NCI-H226 (cell line): ENCODE measurements at regions not wholly inside any gene's neighbourhood (a gene's known extent, or its start where the extent isn't known, plus 50 kb on each side); places are given as distances from the start of the nearest gene placed in this dataset.

Source experiments
- DNase-seq: peaks from one replicate; pipeline ENCODE4 v3.0.0-alpha.2; 2015

DNA sequence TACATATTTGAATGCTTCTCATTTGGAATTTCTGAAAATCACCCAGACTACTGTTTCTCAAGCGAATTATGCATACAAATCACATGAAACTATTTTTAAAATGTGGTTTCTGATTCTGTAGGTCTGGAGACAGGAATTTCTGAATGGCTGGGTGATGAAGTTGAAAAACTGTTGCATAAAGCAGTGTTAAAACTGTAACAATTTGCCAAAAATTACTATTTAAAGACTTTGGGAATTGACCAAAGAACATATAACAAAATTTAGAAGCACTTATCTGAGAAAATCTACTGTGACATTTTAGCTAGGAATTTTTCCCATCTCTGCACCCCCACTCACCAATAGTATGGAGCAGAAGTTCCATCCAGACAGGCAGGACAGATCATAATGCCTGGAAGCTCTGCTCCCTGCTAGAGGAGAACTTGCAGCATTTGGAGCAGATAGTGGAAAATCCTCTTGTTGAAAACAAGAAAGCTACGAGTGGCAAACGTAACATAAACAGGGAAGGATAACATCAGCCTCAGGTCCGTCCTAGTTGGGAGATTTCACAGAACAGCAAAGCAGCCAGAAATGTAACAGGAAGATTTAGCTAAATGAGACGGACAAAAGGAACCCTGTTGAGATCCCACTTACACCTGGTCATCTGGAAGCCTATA, 132.3 kb upstream of the MCTP2 start:
- no peak for DNase-seq

DNA sequence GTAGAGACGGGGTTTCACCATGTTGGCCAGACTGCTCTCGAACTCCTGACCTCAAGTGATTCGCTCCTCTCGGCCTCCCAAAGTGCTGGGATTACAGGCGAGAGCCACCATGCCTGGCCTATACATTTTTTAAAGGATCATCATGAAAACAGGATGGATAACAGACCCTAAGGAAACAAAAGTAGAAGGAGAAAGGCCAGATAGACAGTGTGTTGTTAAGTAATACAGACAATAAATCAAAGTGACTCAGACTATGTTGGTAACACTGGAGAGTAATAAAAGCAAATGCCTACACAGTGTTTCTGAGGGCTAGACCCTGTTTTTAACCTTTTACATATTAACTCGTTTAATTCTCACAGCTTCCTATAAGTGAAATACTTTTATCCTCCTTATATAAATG, 133.8 kb upstream of the MCTP2 start:
- DNase-seq = no peak

DNA sequence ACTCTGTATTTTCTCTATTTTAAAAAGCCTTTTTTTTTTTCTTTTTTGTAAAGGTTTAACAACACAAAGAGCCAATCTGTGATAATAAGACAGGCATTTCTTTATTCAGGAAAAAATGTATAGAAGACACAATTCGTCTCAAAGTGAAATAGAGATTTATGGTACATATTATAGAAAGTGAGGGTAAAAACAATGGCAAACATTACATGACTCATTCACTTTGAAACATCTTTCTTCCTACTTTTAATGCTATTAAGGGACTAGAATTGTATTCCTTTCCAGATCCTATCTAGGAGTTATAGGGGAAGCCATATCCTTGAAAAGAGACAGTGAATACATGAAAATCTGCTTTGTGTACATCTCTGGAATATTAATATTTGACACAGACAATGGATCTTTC, 137.1 kb upstream of the MCTP2 start:
- DNase-seq = no peak

DNA sequence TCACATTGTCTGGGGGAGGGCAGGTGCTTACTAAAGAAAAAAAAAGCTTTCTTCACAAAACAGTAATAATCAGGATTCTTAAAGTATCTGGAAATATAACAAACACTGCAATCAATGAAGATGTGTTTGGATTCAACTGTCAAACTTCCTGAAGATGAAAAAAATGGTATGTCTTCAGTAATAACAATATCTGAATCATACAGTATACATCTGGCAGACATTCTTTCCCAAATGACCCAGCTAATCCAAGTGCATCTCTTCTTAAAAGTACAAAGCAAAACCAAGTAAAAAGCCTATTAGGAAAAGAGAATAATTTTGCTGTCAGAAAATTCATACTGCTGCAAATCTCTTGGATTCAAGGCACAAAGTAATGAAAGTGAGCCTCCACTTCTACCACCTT, 145.0 kb upstream of the MCTP2 start:
- no peak for DNase-seq

DNA sequence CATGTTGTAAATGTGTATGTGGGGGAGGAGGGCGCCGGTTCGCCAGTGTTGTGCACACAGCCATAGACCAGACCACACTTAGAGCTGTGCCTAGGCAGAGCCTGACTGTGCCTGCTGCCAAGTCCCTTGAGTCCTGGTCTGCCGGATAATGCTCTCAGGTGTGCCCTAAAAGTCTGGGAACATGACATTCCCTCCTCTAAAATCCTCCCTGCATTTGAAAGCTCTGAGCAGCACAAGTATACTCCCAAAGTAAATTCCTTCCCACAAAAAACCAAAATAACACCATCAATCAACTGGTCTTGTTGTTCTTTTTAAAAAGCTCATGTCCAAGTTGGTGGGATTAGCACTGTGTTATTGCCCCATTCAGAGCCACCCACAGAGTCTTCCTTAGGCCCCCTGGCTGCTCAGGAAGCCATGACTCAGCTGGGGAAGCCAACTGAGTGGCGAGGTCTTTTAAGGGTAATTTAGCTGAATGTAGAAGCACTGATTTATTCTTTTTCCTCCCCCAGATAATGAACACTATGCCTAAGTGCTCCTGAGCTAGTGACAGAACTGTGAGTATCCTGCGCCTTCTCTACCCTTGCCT, 147.8 kb upstream of the MCTP2 start:
- no peak for DNase-seq

DNA sequence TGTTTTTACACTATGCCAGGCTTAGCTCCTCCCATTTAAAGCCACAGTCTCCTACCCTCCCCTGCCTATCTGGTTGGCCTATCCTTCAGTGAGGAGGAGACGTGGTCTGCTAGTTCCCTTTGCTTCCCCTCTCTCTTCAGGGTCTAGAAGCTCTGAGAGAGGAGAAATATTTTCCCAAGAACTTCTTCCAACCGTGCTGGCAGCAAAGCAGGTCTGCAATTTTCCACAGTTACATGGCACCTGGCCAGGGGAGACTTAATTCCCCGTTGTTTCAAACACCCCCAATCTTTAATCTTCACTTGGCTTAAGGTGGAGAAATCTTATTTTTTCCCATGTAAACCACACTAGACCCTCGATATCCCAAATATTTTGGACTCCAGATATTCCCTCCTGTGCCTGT, 149.5 kb upstream of the MCTP2 start:
- DNase-seq = no peak

DNA sequence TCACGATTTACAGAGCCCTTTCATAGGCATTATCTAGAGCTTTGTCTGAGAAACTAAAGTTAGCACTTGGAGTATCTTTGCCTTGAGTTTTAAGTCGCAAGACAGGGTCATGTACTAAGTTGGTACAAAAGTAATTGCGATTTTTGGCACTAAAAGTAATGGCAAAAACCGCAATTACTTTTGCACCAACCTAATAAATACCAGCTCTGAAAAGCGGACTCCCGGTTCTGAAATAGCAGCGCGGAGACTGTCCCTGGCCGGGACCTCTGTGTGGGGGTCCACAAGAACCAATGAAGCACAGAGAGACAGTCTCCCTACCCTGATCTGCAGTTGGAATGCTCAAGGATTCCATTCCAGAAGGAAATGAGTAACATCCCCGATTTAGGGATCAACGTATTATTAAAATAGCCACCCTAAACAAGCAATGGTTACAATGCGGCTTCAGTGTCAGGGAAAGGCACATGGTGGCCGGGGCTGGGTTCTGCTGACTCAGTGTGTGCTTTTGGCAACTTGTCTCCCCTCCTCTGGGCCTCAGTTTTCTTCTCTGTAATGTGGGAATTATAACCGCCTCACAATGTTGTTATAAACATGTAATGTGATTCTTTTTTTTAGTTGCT, 150.3 kb upstream of the MCTP2 start:
- DNase-seq = no peak

DNA sequence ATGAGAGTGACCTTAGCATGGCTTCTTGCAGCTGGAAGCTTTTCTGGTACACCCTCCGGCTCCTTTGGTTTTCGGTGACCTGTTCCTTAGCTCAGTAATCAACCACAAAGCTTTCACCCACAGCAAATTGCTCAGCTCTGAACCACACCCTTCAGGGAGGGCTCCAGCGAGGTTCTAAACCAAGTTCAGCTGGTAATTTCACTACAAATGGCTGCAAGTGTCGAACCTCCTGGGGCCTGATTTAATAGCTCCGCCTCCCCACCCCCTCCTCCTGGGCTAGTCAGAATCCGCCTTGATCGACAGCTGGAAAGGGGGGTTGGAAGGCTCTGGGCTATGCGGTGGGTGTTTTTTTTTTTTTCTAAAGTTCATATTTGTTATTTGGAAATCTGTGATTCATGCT, 150.9 kb upstream of the MCTP2 start:
- no peak for DNase-seq

DNA sequence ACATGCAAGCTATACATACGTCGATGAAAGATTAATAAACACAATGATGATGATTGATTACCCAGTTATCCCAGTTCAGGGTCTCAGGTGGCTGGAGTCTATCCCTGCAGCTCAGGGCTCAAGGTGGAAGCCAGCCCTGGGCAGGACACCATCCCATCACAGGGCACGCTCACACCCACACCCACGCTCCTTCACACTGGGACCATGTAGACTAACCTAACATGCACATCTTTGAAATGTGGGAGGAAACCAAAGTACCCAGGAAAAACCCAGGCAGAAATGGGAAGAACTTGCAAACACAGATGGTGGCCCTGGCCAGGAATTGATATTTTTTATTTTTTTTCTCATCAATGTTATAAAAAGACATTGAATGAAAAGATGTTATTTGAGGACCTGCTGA, 151.4 kb upstream of the MCTP2 start:
- DNase-seq = no peak

DNA sequence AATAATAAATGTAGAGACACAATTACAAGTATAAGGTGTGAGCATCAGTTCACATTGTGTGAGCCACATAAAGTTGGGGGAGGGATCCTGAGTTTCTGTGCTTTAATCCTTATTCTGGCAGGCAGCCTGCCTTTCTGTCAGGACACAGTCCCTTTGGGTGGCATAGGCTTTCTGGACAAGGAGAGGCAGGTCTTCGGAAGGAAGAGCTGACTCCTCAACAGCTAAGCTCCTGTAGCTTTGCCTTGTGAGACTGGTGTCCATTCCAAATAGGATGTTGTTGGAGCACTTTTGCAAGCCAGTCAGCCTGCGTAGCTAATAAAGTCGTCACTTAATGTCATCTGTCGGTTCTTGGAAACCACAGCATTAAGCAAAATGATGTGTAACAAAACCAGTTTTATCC, 151.9 kb upstream of the MCTP2 start:
- DNase-seq = no peak

DNA sequence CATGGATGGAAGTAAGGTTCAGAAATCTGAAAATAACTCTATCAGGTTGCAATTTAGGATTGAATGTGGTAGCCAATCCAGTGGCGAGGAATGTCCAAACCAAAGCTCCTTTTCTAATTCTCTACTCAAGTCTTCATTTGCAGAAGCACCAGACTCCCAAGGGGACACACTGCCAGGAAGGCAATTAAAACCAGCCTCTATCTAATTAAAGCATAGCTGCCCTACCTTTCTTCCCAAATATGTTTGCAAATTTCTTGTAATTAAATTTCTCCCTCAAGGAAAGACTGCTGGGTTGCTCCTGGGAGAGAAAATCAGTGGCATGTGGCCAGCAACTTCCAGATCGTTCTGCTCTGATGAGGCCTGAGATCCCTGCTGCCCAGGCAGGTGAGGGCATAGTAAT, 153.4 kb upstream of the MCTP2 start:
- no peak for DNase-seq

DNA sequence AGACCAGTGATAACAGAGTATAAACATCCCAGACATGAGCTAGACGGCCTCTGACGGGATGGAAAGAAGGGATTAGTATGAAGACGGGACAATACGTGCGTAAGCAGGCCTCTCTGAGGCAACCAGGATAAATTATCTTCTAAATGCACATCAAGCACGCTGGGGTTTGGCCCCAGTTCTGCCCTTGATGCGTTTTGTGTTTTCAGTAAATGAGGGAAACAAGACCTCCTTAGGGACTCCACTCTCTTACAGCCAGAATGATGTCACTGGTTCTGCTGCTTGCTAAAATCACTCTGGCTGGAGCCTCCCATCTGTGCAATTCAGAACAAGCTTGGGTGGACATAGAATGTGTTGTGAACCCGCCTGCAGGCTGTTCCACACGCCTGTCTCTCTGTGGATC, 156.0 kb upstream of the MCTP2 start:
- DNase-seq = no peak

DNA sequence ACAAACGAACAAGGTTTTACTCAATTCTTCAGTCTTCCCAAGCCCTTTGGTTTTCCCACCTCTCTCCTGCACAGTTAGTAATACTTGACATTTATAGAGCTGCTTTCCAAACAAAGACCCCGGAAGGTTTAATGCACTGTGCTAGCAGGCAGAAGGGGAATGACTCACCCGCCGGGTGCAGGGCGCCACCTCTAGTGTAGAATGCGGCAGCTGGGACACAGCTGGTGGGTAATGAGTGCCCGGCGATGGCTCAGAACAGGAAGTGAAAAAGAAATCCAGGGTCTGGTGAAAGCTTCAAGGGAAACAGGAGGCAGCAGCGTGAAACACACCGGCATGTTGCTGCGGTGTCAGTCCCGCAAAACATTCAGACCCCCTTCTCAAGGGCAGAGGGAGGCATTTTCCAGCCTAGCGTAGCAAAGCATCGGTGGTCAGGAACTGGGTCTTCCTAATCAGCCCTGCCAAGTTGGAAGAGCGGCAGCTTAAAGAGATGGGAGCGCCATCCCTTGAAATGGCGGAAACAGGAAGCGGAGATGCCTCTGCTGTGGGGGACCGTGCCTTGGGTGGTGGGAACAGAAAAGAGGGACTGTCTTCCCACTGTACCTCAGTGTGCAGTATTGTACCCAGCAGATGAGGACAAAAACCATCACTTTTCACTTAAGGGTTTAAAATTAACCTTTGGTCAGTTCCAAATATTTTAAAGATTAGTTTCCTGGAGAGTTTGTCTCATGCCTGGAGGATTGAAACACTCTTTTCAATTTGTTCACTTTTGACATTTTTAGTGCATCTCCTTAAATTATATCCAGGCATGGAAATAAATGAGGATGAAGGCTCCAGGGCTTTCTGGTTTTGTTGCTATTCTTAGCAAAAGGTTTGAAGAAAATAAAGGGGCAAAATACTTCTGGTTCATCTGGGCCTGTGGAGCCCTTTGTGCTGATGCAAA, 160.7 kb upstream of the MCTP2 start:
- no peak for DNase-seq

DNA sequence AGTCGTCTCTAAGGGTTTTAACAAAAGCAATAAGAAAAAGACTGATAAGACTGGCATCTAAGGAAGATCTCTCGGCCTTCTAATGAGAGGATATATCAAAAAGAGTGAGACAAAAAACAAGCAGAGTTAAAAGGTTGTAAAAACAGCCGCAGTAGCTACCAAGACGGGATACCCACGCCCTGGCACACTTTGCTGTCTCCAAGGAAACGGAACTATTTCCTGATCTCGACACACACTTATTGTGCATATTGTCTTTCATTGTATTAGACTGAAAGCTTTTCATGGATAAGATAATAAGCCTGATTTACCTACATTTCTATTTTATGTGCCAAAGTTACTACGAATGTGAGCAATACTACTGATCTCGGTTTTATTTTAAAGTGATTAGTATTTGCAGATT, 161.5 kb upstream of the MCTP2 start:
- DNase-seq = no peak

DNA sequence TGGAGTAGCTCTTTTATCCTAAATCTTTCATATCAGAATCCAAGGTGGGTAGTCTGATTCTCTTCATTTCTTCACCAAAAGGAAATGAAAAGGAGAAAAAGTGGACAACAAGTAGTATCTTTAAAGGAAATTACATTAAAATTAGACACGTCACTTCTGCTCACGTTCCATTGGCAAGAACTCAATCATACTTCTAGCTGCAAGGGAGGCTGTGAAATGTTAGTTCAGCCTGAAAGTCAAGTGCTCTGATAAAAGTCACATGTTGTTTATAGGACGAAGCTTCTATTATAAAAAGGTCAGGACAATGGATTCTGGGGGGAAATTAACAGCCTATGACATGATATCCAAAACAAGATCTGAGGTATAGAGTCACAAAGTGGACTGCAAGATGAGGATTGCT, 164.6 kb upstream of the MCTP2 start:
- no peak for DNase-seq

DNA sequence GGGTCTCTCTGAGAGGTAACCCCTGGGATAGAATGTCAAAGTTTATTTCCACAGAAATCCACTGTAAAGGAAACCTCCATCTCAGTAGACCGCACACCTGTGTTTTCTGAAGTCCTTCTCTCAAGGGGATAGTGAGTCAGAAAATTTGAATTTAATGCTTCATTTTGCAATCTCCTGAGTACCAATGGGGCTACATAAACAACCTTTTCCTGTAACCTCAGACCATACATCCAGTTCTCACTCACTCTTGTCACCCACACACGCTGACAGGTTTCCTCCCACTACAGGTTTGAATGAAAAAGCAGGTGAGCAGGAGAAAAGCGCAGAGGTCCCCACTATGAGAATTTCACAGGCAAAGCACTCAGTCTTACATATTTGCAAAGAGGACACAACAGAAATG, 165.3 kb upstream of the MCTP2 start:
- no peak for DNase-seq

DNA sequence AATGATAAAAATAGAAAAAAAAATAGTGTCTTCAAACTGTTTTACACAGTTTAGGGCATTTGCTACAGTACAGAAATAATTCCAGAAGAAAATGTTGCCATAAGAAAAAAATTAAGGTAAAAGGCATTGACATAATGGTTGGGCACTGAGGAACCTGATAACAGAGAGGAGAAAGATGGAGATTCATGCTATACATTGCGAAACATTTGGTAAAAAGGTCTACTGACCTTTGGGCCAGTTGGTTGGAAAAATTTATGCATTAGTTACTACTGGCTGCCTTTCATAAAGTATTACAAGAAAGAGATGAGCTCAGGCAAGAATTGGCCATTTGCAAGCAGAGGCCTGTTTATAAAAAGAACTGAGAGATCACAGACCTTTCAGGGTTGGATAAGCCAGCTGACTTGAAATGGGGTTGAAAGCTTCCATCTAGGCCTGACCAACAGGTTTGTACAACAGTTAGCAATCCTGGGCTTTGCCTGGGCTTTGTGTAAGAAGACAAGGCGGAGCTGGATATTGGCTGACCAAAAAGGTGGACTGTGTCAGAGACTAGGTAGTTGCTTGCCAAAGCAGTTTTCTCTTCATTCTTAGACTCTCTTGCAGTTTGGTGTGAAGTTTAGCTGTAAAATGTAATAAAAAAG, 166.6 kb upstream of the MCTP2 start:
- no peak for DNase-seq

DNA sequence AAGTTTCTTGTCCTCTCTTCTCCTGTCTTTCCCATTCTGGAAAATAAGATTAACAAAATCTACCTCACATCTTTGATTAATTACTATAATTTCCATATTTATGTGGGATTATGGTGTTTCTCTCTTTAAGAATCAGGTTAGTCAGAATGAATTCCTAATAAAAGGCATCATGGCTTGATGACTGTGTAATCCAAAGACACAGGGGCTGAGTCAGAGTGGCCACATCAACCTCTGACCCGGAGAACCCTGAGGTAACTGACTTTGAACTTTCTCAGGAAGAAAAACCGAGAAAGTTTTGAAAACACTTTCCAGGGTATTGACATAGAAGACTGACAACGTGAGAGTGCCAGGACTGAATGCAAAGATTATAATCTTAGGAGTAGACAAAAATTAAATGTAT, 170.3 kb upstream of the MCTP2 start:
- no peak for DNase-seq

DNA sequence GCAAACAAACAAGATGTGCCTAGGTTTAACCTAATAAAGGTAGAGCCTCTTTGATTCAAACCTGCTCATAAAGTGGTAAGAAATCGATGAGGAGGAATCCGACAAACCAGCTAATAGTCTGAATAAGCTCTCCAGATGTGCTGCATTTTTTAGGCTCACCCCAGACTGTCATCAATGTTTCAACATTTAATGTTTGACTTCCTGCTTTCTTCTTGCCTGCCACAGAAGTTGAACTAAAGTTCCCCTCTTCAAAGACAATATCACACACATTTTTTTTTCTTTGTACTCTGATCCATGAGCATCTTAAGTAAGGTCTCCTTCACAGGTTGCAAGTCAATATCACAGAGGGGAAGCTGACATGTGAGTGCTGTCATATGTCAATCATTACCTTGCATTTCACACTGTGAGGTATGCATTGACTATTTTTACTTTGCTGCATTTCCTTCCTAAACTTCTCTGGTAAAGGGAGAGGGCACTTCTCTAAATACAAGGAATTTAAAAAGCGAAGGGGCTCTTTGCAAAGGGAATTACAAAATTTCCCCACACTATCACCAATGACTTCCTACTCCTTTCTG, 172.3 kb upstream of the MCTP2 start:
- DNase-seq = no peak

DNA sequence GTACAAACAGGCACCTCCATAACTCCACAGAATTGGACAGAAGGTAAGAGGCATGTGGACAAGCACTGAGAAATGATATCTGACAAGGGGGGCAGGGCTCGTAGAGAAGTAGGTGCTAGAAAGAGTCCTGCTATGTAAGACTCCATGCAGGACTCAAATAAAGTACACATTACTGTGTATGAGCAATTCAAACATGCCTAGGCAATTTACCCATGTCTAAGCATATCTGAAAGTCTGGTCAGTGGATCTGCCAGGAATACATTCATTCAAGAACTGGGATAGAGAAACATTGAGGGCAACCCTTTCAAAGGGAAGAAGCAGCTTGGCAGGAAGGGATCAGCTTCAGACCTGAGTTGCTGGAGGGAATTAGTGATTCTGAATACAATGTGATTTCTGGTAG, 174.1 kb upstream of the MCTP2 start:
- no peak for DNase-seq

DNA sequence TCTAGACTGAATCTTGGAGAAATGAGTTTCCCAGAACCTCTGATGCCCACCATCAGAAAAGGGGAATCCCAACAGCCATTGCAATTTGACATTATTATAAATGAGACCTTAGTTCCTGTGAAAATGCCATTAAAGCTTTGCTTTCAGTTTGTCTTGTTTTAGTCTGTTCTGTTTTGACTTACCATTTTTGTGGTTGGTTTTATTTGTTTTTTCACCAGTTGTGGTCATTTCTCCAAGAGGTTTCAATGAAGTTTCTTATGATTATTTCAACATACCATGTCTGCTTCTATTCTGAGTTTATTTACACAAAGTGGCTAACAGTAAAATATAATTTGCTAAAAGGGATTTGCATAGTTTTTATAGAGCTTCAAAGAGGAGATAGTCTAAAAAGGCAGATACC, 175.0 kb upstream of the MCTP2 start:
- no peak for DNase-seq

DNA sequence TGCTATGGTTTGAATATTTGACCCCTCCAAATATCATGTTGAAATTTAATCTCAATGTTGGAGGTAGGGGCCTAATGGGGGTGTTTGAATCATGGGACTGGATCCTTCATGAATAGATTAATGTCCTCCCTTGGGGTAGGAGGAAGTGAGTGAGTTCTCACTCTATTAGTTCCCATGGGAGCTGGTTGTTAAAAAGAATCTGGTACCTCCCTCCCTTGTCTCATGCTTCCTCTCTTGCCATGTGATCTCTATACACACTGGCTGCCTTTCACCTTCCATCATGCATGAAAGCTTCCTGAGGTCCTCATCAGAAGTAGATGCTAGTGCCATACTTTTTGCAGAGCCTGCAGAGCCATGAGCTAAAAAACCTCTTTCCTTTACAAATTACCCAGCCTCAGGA, 177.7 kb upstream of the MCTP2 start:
- DNase-seq = no peak

DNA sequence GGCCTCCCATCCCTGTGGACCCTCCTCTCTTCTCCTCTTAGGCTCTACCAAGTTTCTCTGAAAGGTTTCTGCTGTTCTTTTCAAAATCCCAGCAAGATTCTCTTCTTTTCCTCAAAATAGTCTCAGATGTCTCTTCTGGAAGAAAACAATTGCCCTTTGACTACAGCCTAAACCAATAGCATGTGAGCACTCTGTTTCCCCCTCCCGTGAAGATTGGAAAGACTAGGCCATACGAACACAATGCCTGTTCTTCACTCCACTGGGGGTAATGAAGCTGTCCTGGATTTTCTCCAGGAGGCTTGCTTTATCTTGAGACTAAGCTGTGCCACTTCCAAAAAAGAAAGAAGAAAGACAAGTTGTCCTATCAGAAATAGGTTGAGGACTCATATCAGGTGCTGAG, 178.7 kb upstream of the MCTP2 start:
- DNase-seq = no peak
